CD4-positive, alpha-beta T cell (primary cell): ENCODE measurements at regions not wholly inside any gene's neighbourhood (a gene's known extent, or its start where the extent isn't known, plus 50 kb on each side); places are given as distances from the start of the nearest gene placed in this dataset.

ENCODE experiments used
- ATAC-seq: fragments of 200-7000 bp; cut with Tn5 transposase; one replicate; pipeline ENCODE4 v1.10.0; 2022; ENCODE audit warnings: mild to moderate bottlenecking; ENCODE audit not compliant: poor library complexity
- CTCF ChIA-PET: fragments of 350-600 bp; sonication (Branson Sonifier 250); formaldehyde crosslinking; loops from one replicate; lab custom pipeline; 2021; ENCODE audit warnings: antibody characterized with exemption, inconsistent platforms; lab: Charles Lee
- POLR2A ChIA-PET: fragments of 350-600 bp; sonication (Branson Sonifier 250); formaldehyde crosslinking; loops from one replicate; lab custom pipeline; 2021; ENCODE audit warnings: antibody characterized with exemption, inconsistent platforms; lab: Charles Lee
- DNase-seq, 14 experiments: peaks; one replicate each; pipeline ENCODE4 v3.0.0-alpha.2; 2013 to 2020; ENCODE audit warnings: mixed read lengths in 2 of 14
- H3K27ac ChIP-seq, 2 donors: one replicate each; pipeline versions ENCODE4 v1.5.1 to v1.7.0; 2013; ENCODE audit warnings: low read length in 2 of 2, low read depth in 1 of 2, mild to moderate bottlenecking in 1 of 2
- H3K27me3 ChIP-seq, 2 experiments: 1 replicate in 1 of 2; 2 replicates in 1 of 2; pipeline versions ENCODE4 v1.6.1 to v1.7.0; 2013; ENCODE audit warnings: low read length in 2 of 2, control low read depth in 1 of 2, mild to moderate bottlenecking in 1 of 2, moderate library complexity in 1 of 2; ENCODE audit not compliant: insufficient read depth in 2 of 2, control insufficient read depth in 1 of 2
- H3K36me3 ChIP-seq: one replicate; pipeline ENCODE4 v1.6.1; 2013; ENCODE audit warnings: low read length, control low read depth; ENCODE audit not compliant: insufficient read depth
- H3K4me1 ChIP-seq: one replicate; pipeline ENCODE4 v1.6.1; 2013; ENCODE audit warnings: low read length, control low read depth; ENCODE audit not compliant: insufficient read depth
- H3K4me3 ChIP-seq: one replicate; pipeline ENCODE4 v1.5.1; 2013; ENCODE audit warnings: mild to moderate bottlenecking, low read length, moderate library complexity
- H3K9me3 ChIP-seq, 2 experiments: 1 replicate in 1 of 2; 2 replicates in 1 of 2; pipeline versions ENCODE4 v1.6.1 to v1.7.0; 2013; ENCODE audit warnings: low read length in 2 of 2, mild to moderate bottlenecking in 2 of 2, control low read depth in 1 of 2, moderate library complexity in 1 of 2; ENCODE audit not compliant: control insufficient read depth in 1 of 2, insufficient read depth in 1 of 2
- H3K27ac Mint-ChIP-seq: one replicate; pipeline ENCODE4 v1.8.0; 2020; ENCODE audit warnings: mixed read lengths
- H3K27me3 Mint-ChIP-seq: one replicate; pipeline ENCODE4 v1.8.0; 2021; ENCODE audit warnings: mixed read lengths
- H3K36me3 Mint-ChIP-seq: one replicate; pipeline ENCODE4 v1.8.0; 2021; ENCODE audit warnings: low read depth, mixed read lengths
- H3K4me1 Mint-ChIP-seq: one replicate; pipeline ENCODE4 v1.8.0; 2021; ENCODE audit warnings: low read depth, mixed read lengths
- H3K4me3 Mint-ChIP-seq: one replicate; pipeline ENCODE4 v1.8.0; 2020; ENCODE audit warnings: mild to moderate bottlenecking, mixed read lengths
- H3K9me3 Mint-ChIP-seq: one replicate; pipeline ENCODE4 v1.8.0; 2020; ENCODE audit warnings: mixed read lengths
- intact Hi-C, 2 experiments: fragments of 100-400 bp; cut with DNase I in 1 of 2; cut with micrococcal nuclease in 1 of 2; formaldehyde crosslinking; loops; one replicate each; pipeline versions ENCODE4 v1.15.1 to v1.9.0; 2023 to 2025; cut with DNase I, micrococcal nuclease
- TF ChIP-seq, protein P1 (sequence below): fragments of 200-600 bp; IDR thresholded peaks from one replicate; pipeline ENCODE4 v1.8.0; 2022; ENCODE audit warnings: antibody characterized with exemption, mild to moderate bottlenecking

GRCh38 chr13:43979492-43979891 lies 99.8 kb downstream of the LACC1 start:
- Histone ChIP-seq H3K36me3 (no peaks in the 10 kb centered on the region), H3K4me3 (no peak overlapping the region), H3K27ac (no peak overlapping the region), H3K9me3 (peaks cover 0 to 4% of the 10 kb centered on the region in 2 experiments), H3K27me3 (peaks cover 0 to 4% of the 10 kb centered on the region in 2 experiments), H3K4me1 (no peaks in the 10 kb centered on the region)
- no peak for DNase-seq
- peaks cover 4% of the 10 kb centered on the region for H3K9me3 Mint-ChIP-seq
- H3K36me3 Mint-ChIP-seq = no peaks in the 10 kb centered on the region
- H3K27ac Mint-ChIP-seq = no peak overlapping the region
- intact Hi-C loops = no loop called here
- ChIA-PET POLR2A (no interaction called here), CTCF (no interaction called here)
- ATAC-seq = no peak
- TF ChIP-seq, protein P1, sequence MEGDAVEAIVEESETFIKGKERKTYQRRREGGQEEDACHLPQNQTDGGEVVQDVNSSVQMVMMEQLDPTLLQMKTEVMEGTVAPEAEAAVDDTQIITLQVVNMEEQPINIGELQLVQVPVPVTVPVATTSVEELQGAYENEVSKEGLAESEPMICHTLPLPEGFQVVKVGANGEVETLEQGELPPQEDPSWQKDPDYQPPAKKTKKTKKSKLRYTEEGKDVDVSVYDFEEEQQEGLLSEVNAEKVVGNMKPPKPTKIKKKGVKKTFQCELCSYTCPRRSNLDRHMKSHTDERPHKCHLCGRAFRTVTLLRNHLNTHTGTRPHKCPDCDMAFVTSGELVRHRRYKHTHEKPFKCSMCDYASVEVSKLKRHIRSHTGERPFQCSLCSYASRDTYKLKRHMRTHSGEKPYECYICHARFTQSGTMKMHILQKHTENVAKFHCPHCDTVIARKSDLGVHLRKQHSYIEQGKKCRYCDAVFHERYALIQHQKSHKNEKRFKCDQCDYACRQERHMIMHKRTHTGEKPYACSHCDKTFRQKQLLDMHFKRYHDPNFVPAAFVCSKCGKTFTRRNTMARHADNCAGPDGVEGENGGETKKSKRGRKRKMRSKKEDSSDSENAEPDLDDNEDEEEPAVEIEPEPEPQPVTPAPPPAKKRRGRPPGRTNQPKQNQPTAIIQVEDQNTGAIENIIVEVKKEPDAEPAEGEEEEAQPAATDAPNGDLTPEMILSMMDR = no peak
- peaks cover 37% of the 10 kb centered on the region for H3K27me3 Mint-ChIP-seq
- no peak overlapping the region for H3K4me3 Mint-ChIP-seq
- no peaks in the 10 kb centered on the region for H3K4me1 Mint-ChIP-seq

DNA sequence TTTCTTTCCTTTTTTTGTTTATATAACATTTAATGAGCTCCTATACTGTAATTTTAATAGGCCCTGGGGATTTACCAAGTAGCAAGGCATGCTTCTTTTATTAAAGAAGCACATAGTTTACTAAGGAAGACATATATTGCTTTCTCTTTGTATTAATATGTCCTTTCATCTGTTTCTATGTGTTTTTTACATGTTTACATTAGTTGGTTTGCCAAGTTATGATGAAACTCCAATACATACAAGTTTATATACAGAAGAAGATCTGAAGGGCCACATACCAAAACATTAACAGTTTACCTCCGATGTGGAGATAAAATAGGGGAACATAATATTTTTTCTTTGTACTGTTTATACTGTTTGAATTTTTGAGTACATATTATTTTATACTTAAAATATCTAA lies 100.9 kb downstream of the LACC1 start:
- Histone ChIP-seq H3K4me1 (no peaks in the 10 kb centered on the region), H3K27me3 (peaks cover 0 to 4% of the 10 kb centered on the region in 2 experiments), H3K9me3 (peaks cover 0 to 4% of the 10 kb centered on the region in 2 experiments), H3K36me3 (no peaks in the 10 kb centered on the region), H3K27ac (no peak overlapping the region), H3K4me3 (no peak overlapping the region)
- ATAC-seq (no peak), DNase-seq (no peak)
- ChIA-PET POLR2A (no interaction called here), CTCF (no interaction called here)
- TF ChIP-seq, protein P1 = no peak
- no peak overlapping the region for H3K4me3 Mint-ChIP-seq
- H3K36me3 Mint-ChIP-seq = no peaks in the 10 kb centered on the region
- H3K27ac Mint-ChIP-seq = no peak overlapping the region
- H3K9me3 Mint-ChIP-seq = peaks cover 4% of the 10 kb centered on the region
- peaks cover 37% of the 10 kb centered on the region for H3K27me3 Mint-ChIP-seq
- intact Hi-C loops = no loop called here
- H3K4me1 Mint-ChIP-seq = no peaks in the 10 kb centered on the region

DNA sequence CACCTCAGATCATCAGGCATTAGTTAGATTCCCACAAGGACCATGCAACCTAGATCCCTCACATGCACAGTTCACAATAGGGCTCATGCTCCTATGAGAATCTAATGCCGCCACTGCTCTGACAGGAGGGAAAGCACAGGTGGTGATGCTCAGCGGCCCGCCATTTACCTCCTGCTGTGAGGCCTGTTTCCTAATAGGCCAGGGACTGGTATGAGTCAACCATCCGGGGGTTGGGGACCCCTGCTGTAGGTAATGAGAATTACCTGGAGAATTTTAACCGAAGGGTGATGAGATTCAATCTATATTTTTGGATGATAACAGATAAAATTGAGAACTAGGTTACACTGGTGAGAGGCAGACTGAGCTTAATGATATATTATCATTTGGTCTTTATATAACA lies 101.4 kb downstream of the LACC1 start:
- ATAC-seq (no peak), DNase-seq (no peak)
- H3K27ac ChIP-seq = no peak overlapping the region
- no peaks in the 10 kb centered on the region for H3K4me1 ChIP-seq
- intact Hi-C loops = no loop called here
- Mint-ChIP-seq H3K4me3 (no peak overlapping the region), H3K27me3 (peaks cover 34% of the 10 kb centered on the region), H3K36me3 (no peaks in the 10 kb centered on the region), H3K4me1 (no peaks in the 10 kb centered on the region), H3K27ac (no peak overlapping the region), H3K9me3 (peaks cover 3% of the 10 kb centered on the region)
- H3K27me3 ChIP-seq = peaks cover 0 to 4% of the 10 kb centered on the region in 2 experiments
- H3K36me3 ChIP-seq = no peaks in the 10 kb centered on the region
- H3K9me3 ChIP-seq = peaks cover 0 to 4% of the 10 kb centered on the region in 2 experiments
- CTCF ChIA-PET = no interaction called here
- TF ChIP-seq, protein P1 = no peak
- POLR2A ChIA-PET = no interaction called here
- no peak overlapping the region for H3K4me3 ChIP-seq
